ENCODE measurements at regions not wholly inside any gene's neighbourhood (a gene's known extent, or its start where the extent isn't known, plus 50 kb on each side); places are given as distances from the start of the nearest gene placed in this dataset.

DNA sequence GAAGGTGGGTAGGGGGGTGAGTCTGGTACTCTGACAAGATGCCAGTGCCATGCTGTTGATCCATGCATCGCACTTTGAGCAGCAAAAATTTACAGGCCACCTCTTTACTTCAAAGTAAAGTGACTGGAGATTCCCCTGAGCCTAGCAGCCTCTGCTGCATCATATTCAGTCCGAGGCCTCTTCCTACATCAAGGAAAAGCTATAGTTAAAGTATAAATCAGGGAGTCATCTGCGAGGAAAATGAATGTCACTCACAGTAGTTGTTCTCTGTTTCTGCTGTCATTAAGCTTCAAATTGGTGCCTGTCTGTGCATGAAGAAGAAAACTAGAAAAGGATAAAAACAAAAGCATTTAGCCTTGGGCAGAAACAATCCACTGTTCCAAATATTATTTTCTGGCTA is 706.2 kb downstream of the TBL1XR1 start:
- Mint-ChIP-seq H3K36me3 (ENCODE audit: insufficient read depth in 2 of 2) (no peaks in the 10 kb centered on the region), H3K4me1 (ENCODE audit: low read depth) (no peaks in the 10 kb centered on the region), H3K9me3 (no peaks in the 10 kb centered on the region), H3K4me3 (no peak overlapping the region), H3K27me3 (ENCODE audit: low read depth) (no peaks in the 10 kb centered on the region), H3K27ac (no peak overlapping the region)
- DNase-seq (no peak), ATAC-seq (replicated peaks in 1 of 2) (no peak)

DNA sequence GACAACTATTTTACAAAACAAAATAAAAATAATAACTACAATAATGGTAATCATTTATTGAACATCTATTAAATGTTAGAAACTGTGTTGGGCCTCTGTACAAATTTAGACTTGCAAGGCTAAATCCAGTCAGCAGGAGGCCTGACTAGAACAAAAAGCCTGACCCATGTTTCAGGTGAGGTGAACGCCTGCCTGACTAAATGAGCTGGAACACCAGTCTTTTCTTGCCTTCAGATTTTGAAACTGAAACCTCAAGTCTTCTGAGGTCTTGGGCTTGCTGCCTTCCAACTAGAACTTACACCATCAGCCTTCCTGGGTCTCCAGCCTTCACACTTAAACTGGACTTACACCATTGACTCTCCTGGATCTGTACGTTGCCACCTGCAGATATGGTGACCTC is 706.9 kb downstream of the TBL1XR1 start:
- no peak for ATAC-seq (replicated peaks in 1 of 2)
- Mint-ChIP-seq H3K27me3 (ENCODE audit: low read depth) (no peaks in the 10 kb centered on the region), H3K4me1 (ENCODE audit: low read depth) (no peaks in the 10 kb centered on the region), H3K36me3 (ENCODE audit: insufficient read depth in 2 of 2) (no peaks in the 10 kb centered on the region), H3K4me3 (no peak overlapping the region), H3K9me3 (no peaks in the 10 kb centered on the region), H3K27ac (no peak overlapping the region)
- DNase-seq: no peak

GRCh38 chr3:176479248-176479647 is 718.0 kb downstream of the TBL1XR1 start:
- no peaks in the 10 kb centered on the region for H3K4me1 Mint-ChIP-seq (ENCODE audit: low read depth)
- H3K4me3 Mint-ChIP-seq: no peak overlapping the region
- peaks cover 0 to 1% of the 10 kb centered on the region in 2 donors for H3K36me3 Mint-ChIP-seq (ENCODE audit: insufficient read depth in 2 of 2)
- no peak for ATAC-seq (replicated peaks in 1 of 2)
- no peak overlapping the region for H3K27ac Mint-ChIP-seq
- H3K27me3 Mint-ChIP-seq (ENCODE audit: low read depth): no peaks in the 10 kb centered on the region
- DNase-seq: no peak
- H3K9me3 Mint-ChIP-seq: peaks cover 2 to 5% of the 10 kb centered on the region in 2 donors

GRCh38 chr3:176469694-176470205 is 727.5 kb downstream of the TBL1XR1 start:
- Mint-ChIP-seq H3K27ac (no peak overlapping the region), H3K9me3 (peaks cover 3 to 4% of the 10 kb centered on the region in 2 donors), H3K36me3 (ENCODE audit: insufficient read depth in 2 of 2) (no peaks in the 10 kb centered on the region), H3K27me3 (ENCODE audit: low read depth) (no peaks in the 10 kb centered on the region), H3K4me3 (no peak overlapping the region), H3K4me1 (ENCODE audit: low read depth) (no peaks in the 10 kb centered on the region)
- DNase-seq (no peak), ATAC-seq (replicated peaks in 1 of 2) (no peak)

DNA sequence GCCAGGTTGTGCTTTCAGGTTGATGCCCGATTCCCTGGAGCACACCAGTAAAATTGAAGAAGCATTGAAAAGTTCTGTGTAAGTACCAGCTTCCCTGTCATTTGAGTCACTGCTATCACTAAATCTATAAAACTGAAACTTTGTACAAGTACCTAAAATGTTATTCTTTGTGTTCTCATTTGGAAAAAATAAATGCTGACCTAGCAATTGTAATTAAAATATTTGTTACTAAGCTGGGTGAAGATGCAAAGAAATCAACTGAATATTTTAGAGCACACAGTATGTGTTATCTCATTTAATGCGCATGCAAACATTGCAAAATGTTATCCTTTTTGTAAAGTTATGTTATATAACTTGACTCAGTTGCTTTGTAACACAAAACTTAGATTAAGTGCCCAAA is 733.7 kb downstream of the TBL1XR1 start:
- Mint-ChIP-seq H3K4me1 (ENCODE audit: low read depth) (no peaks in the 10 kb centered on the region), H3K27ac (no peak overlapping the region), H3K36me3 (ENCODE audit: insufficient read depth in 2 of 2) (no peaks in the 10 kb centered on the region), H3K27me3 (ENCODE audit: low read depth) (no peaks in the 10 kb centered on the region), H3K9me3 (peaks cover 0 to 3% of the 10 kb centered on the region in 2 donors), H3K4me3 (no peak overlapping the region)
- ATAC-seq (replicated peaks in 1 of 2) (no peak), DNase-seq (no peak)

DNA sequence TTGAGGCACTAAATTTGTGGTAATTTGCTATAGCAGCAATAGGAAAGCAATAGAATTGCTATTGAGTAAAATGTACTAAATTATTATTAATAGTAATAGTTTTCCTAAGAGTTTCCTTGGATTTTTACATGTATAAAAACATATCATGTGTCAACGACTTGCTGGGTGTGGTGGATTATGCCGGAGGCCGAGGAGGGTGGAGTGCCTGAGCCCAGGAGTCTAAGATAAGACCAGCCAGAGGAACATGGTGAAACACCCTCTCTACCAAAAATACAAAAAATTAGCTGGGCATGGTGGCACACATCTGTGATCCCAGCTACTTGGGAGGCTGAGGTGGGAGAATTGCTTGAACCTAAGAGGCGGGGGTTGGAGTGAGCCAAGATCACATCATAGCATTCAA is 749.9 kb downstream of the TBL1XR1 start:
- H3K36me3 Mint-ChIP-seq (ENCODE audit: insufficient read depth in 2 of 2): no peaks in the 10 kb centered on the region
- peaks cover 3 to 4% of the 10 kb centered on the region in 2 donors for H3K9me3 Mint-ChIP-seq
- DNase-seq (no peak), ATAC-seq (replicated peaks in 1 of 2) (no peak)
- H3K4me1 Mint-ChIP-seq (ENCODE audit: low read depth): no peaks in the 10 kb centered on the region
- H3K27ac Mint-ChIP-seq: no peak overlapping the region
- no peak overlapping the region for H3K4me3 Mint-ChIP-seq
- H3K27me3 Mint-ChIP-seq (ENCODE audit: low read depth): no peaks in the 10 kb centered on the region

GRCh38 chr3:176442326-176442725 is 755.0 kb downstream of the TBL1XR1 start:
- peaks cover 2% of the 10 kb centered on the region in 2 donors for H3K9me3 Mint-ChIP-seq
- no peak overlapping the region for H3K27ac Mint-ChIP-seq
- no peak overlapping the region for H3K4me3 Mint-ChIP-seq
- H3K4me1 Mint-ChIP-seq (ENCODE audit: low read depth): no peaks in the 10 kb centered on the region
- H3K36me3 Mint-ChIP-seq (ENCODE audit: insufficient read depth in 2 of 2): no peaks in the 10 kb centered on the region
- no peaks in the 10 kb centered on the region for H3K27me3 Mint-ChIP-seq (ENCODE audit: low read depth)
- DNase-seq (no peak), ATAC-seq (replicated peaks in 1 of 2) (no peak)

DNA sequence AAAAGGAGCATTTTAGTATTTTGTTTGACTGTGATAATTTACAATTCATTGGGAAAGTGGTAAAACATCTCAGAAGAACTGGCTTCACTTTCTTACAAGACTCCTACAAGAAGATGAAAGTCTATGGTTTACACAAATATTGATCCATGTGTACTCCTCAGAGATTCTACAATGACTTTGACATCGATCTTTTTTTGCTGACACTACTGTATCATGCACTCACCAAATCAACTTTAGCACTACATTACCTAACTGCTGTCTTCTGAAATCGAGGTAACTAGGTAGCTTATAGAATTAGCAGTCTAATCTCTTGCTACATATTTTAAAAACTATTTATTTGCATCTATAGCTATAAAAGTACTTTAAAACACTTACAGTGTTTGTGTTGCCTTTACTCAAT is 757.6 kb downstream of the TBL1XR1 start:
- DNase-seq (no peak), ATAC-seq (replicated peaks in 1 of 2) (no peak)
- no peak overlapping the region for H3K27ac Mint-ChIP-seq
- no peaks in the 10 kb centered on the region for H3K36me3 Mint-ChIP-seq (ENCODE audit: insufficient read depth in 2 of 2)
- H3K9me3 Mint-ChIP-seq: peaks cover 2% of the 10 kb centered on the region in 2 donors
- H3K4me1 Mint-ChIP-seq (ENCODE audit: low read depth): no peaks in the 10 kb centered on the region
- H3K27me3 Mint-ChIP-seq (ENCODE audit: low read depth): no peaks in the 10 kb centered on the region
- H3K4me3 Mint-ChIP-seq: no peak overlapping the region

DNA sequence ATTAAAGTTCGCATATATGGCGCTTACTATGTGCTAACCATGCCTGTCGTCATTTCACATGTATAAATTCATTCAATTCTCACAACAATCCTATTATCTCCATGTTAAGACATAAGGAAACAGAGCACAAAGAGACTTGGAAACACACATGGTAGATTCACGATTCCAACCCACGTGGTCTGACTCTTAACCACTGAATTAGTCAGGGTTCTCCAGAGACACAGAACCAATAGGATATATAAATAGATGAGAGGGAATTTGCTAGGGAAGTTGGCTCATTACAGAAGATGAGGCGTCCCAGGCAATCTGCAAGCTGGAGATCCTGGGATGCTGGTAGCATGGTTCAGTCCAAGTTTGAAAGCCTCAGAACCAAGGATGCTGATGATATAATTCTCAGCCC is 765.3 kb downstream of the TBL1XR1 start:
- Mint-ChIP-seq H3K36me3 (ENCODE audit: insufficient read depth in 2 of 2) (no peaks in the 10 kb centered on the region), H3K27ac (no peak overlapping the region), H3K27me3 (ENCODE audit: low read depth) (no peaks in the 10 kb centered on the region), H3K4me3 (no peak overlapping the region), H3K4me1 (ENCODE audit: low read depth) (no peaks in the 10 kb centered on the region), H3K9me3 (no peaks in the 10 kb centered on the region)
- DNase-seq (no peak), ATAC-seq (replicated peaks in 1 of 2) (no peak)

- H3K4me3 Mint-ChIP-seq: no peak overlapping the region
- ATAC-seq (replicated peaks in 1 of 2) (no peak), DNase-seq (no peak)
- no peaks in the 10 kb centered on the region for H3K36me3 Mint-ChIP-seq (ENCODE audit: insufficient read depth in 2 of 2)
- H3K27ac Mint-ChIP-seq: no peak overlapping the region
- H3K9me3 Mint-ChIP-seq: no peaks in the 10 kb centered on the region
- no peaks in the 10 kb centered on the region for H3K4me1 Mint-ChIP-seq (ENCODE audit: low read depth)
- H3K27me3 Mint-ChIP-seq (ENCODE audit: low read depth): no peaks in the 10 kb centered on the region
Measured at GRCh38 chr3:176431038-176431418, 766.3 kb downstream of the TBL1XR1 start.

DNA sequence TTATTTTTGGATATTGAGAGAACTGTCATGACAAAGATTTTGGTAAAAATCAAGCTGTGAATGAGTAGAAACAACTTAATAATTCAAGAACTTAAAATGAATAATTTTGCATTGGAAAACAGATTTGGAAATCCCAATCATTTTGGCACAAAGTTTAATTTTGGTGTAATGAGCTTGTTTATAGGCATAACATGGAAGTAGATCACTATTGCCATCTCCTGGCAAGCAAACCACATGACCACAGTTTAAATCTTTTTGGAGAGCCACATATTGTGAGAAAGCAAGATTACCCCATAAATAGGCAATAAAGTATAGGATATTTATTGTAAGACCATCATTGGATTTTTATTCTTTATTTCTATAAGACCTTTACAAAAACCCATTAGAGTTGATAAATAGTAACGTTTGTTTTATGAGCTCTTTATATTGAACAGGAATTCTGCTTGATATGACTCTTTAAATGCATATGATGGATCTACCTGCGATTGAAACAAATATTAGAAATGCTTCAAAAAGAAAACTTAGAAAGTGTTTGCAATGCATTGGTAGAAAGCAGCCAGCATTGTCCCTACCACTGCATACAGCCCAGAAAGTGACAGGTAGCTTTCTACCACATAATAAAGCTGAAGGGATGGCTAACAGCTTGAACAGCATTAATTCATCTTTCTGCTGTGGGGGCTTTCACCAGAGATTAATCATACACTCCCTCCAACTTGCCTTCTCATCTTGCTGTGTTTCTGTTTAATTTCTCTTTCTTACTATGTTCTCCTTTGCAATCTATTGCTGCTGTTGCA is 766.8 kb downstream of the TBL1XR1 start:
- ATAC-seq (replicated peaks in 1 of 2) (no peak), DNase-seq (no peak)
- no peaks in the 10 kb centered on the region for H3K4me1 Mint-ChIP-seq (ENCODE audit: low read depth)
- no peaks in the 10 kb centered on the region for H3K36me3 Mint-ChIP-seq (ENCODE audit: insufficient read depth in 2 of 2)
- no peak overlapping the region for H3K4me3 Mint-ChIP-seq
- no peak overlapping the region for H3K27ac Mint-ChIP-seq
- no peaks in the 10 kb centered on the region for H3K27me3 Mint-ChIP-seq (ENCODE audit: low read depth)
- H3K9me3 Mint-ChIP-seq: no peaks in the 10 kb centered on the region

GRCh38 chr3:176428552-176428951 is 768.7 kb downstream of the TBL1XR1 start:
- no peaks in the 10 kb centered on the region for H3K27me3 Mint-ChIP-seq (ENCODE audit: low read depth)
- H3K4me1 Mint-ChIP-seq (ENCODE audit: low read depth): no peaks in the 10 kb centered on the region
- no peak overlapping the region for H3K4me3 Mint-ChIP-seq
- H3K36me3 Mint-ChIP-seq (ENCODE audit: insufficient read depth in 2 of 2): no peaks in the 10 kb centered on the region
- H3K9me3 Mint-ChIP-seq: no peaks in the 10 kb centered on the region
- DNase-seq (no peak), ATAC-seq (replicated peaks in 1 of 2) (no peak)
- H3K27ac Mint-ChIP-seq: no peak overlapping the region

DNA sequence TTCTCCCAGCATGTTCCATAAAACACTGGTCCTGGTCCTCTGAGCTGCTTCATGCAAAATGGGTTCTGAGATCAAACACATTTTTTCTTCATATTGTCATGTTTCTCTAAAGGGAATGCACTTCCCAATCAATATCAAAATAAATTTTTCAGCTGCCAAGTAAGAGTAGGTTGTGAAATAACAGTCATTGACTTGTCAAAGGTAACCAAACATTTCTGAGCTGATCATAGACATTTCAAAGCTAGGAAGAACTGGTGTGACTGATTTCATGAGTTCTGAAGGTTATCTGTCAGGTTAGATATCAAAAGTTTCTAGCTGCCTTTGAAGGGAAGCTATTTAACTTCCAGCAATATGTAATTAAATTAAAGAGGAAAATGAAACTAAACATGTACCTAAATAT is 770.9 kb downstream of the TBL1XR1 start:
- H3K9me3 Mint-ChIP-seq: no peaks in the 10 kb centered on the region

DNA sequence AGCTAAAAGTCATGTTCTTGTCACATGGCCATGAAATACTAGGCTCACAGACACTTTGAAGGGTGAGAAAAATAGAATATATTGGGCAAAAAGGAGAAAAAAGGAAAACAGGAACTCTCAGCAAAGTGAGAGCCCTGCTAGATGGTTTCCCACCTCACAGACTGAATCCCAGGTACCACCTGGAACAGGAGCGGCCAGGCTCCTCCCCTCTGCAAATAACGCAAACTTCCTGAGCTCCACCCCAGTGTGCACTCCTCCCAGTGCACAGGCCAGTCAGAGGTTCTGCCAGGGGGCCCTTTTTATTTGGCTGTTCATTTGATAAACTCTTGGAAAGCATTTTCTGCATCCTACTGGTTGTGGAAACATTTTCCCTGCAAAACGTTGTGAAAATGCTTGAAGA is 780.4 kb downstream of the TBL1XR1 start:
- H3K9me3 Mint-ChIP-seq: peaks cover 0 to 6% of the 10 kb centered on the region in 2 donors
- H3K36me3 Mint-ChIP-seq (ENCODE audit: insufficient read depth in 2 of 2): no peaks in the 10 kb centered on the region
- DNase-seq: no peak
- no peaks in the 10 kb centered on the region for H3K27me3 Mint-ChIP-seq (ENCODE audit: low read depth)
- H3K4me1 Mint-ChIP-seq (ENCODE audit: low read depth): no peaks in the 10 kb centered on the region
- H3K4me3 Mint-ChIP-seq: no peak overlapping the region
- no peak overlapping the region for H3K27ac Mint-ChIP-seq
- no peak for ATAC-seq (replicated peaks in 1 of 2)

More for the DNA sequence above, 770.9 kb downstream of the TBL1XR1 start:
- Mint-ChIP-seq H3K4me3 (no peak overlapping the region), H3K4me1 (ENCODE audit: low read depth) (no peaks in the 10 kb centered on the region), H3K36me3 (ENCODE audit: insufficient read depth in 2 of 2) (no peaks in the 10 kb centered on the region), H3K27ac (no peak overlapping the region), H3K27me3 (ENCODE audit: low read depth) (no peaks in the 10 kb centered on the region)
- DNase-seq: no peak
- no peak for ATAC-seq (replicated peaks in 1 of 2)
